Fibroblast of the conjunctiva (primary cell): ENCODE measurements at regions not wholly inside any gene's neighbourhood (a gene's known extent, or its start where the extent isn't known, plus 50 kb on each side); places are given as distances from the start of the nearest gene placed in this dataset.
A peak's percentile ranks its signal among the peaks of the same experiment; 100 is the strongest.
"Not testable (repeated sequence)": the region's sequence is repeated elsewhere in the genome, so short reads cannot be mapped to it uniquely, and the experiment has no call there.

Source experiments
- DNase-seq: peaks from one replicate; pipeline ENCODE4 v3.0.0-alpha.2; 2010; ENCODE audit warnings: low read depth

- DNase-seq = no peak
Observed at GRCh38 chr2:186294248-186294888, 191.7 kb upstream of the ZC3H15 start.

GRCh38 chr2:186299610-186300009 lies 186.4 kb upstream of the ZC3H15 start:
- DNase-seq = no peak

GRCh38 chr2:186302263-186302662 lies 183.8 kb upstream of the ZC3H15 start:
- DNase-seq = no peak

GRCh38 chr2:186303091-186303490 lies 183.0 kb upstream of the ZC3H15 start:
- DNase-seq = no peak

- DNase-seq = no peak
Observed at GRCh38 chr2:186304064-186304463, 182.0 kb upstream of the ZC3H15 start.

GRCh38 chr2:186306754-186307153 lies 179.3 kb upstream of the ZC3H15 start:
- DNase-seq = no peak

DNA sequence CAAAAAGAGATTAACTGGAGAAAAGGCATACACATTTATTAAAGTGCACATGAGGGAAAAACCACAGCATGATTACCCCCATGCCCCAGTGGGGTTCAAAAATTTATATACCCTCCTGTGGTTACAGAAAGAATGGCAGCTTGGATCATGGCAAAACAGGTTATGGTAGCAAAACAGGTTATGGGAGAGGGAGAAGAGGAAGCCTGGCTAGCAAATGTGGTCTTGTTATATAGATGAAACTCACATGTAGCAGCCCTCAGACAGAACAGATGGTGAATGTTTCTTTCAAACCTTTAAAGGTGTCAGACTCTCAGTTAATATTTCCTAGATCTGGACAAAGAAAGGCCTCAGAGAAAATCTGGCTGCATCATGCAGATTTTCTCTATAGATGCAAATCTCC lies 178.2 kb upstream of the ZC3H15 start:
- DNase-seq = no peak

DNA sequence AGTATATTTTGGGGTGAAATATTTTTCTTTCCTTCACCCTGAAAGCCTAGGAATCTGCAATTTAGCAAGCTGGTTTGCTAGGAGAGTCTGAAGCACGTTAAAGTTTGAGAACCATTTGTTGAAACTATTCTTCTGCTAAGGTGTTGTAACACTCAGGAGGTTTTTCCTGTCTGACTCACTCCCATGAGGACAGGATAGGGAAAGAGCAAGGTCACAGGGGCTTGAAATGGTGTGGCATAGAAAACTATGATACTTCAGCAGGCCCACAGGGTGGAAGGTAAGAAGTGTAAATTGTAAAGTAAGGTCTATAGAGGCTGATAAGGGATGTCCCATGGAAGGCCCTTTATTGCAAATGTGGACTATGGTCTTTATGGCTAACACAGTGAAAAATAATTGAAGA lies 177.7 kb upstream of the ZC3H15 start:
- DNase-seq = no peak

- DNase-seq = peak; percentile 13
Observed at GRCh38 chr2:186309901-186310300, 176.2 kb upstream of the ZC3H15 start.

GRCh38 chr2:186319105-186319504 lies 167.0 kb upstream of the ZC3H15 start:
- DNase-seq = no peak

DNA sequence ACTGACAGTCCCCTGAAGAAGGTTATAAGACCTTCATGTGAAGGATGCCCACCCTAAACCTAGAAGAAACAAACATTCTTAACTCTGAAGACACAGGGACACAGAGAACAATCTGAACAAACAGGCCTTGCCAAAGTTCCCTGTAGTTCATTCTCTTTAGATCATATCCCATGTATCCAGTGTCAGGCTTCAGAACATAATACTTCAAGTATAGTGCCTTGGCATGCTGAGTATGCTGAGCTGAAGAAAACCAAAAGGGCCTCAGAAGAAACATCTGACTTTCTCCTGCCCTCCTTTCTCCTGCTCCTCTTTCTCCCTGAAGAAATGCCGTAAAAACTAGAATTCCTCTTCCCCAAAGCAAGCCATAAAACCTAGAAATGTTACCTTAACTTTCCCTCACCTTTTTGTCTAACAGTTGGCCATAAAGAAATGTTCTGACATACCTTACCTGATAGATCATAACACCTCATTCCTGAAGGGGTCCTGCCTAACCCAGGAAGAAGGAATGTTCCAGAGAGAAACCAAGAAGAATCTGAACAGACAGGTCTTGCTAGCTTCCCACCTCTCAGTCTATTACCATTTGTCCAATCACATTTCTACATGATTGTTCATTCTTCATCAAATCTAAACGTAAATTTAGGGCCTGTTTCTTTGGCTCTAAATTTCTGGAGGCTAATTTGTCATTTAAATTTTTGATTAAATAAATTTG lies 160.1 kb upstream of the ZC3H15 start:
- no peak for DNase-seq

DNA sequence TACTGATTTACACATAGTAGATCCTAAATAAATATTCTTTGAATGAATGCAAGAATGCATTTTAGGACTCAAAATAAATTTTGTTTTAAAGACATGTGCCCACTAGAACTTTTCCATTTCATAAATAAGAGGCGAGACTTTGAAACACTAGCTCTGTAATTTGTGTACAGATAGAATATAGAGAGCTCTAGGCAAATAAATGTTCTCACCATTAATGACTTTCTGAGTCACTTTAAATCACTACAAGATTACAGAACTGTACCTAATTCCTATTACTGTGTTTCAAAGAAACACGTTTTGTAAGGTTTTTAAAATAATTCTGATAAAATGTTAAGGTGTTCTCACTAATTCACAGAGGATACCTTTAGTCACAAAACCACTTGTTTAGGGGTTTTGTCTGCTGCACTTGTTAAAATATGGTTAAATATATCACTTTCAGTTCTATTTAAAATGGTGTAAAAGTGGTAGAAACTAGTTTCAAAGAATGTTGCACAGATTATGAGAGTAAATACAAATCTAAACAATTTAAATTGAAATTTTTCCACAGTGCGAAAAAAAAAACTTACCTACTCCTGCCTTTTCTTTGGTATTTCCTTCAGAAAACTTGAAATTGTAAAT lies 158.7 kb upstream of the ZC3H15 start:
- no peak for DNase-seq

GRCh38 chr2:186328838-186329237 lies 157.2 kb upstream of the ZC3H15 start:
- DNase-seq = peak; percentile 40

- no peak for DNase-seq
Observed at GRCh38 chr2:186330050-186330449, 156.0 kb upstream of the ZC3H15 start.

- no peak for DNase-seq
Observed at GRCh38 chr2:186339716-186340115, 146.3 kb upstream of the ZC3H15 start.

DNA sequence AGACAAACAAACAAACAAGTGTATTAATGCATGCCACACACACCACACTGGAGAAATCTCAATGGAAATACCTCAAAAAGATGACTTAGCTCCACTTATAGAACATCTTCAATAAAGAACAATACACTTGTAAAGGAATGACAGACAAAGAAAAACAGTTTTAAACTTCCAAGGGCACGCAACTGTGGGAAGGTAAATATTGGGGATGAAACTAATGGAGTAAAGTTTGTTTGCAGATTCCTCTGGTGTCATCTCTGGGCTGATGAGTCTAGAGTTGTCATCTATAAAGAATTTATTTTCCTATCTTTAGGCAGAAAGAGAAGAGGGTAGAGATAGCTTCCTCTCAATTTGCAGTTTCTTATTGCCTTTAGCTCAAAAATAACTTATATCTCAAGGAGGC lies 144.0 kb upstream of the ZC3H15 start:
- no peak for DNase-seq

GRCh38 chr2:186345745-186346144 lies 140.3 kb upstream of the ZC3H15 start:
- no peak for DNase-seq

- DNase-seq = no peak
Observed at GRCh38 chr2:186346216-186346615, 139.8 kb upstream of the ZC3H15 start.

- no peak for DNase-seq
Observed at GRCh38 chr2:186347472-186347871, 138.6 kb upstream of the ZC3H15 start.

DNA sequence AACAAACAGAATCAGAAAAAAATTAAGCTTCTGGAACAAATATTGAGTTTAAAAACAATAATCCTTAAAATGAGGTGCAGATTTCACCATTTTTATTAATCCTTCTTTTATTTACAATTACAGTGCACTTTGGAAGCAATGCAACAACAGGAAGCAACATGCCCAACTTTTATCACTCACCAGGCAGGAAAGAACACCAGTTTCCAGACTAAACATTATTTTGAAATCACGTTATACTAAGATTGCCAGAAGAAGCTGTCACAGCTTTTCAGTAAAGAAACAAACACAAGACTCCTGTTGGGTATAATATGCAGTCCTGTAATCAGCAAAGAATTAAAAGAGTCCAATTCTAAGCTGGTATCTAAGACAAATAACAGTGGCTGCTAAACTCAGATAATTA lies 137.9 kb upstream of the ZC3H15 start:
- DNase-seq = no peak

GRCh38 chr2:186349508-186349907 lies 136.6 kb upstream of the ZC3H15 start:
- peak; percentile 75 for DNase-seq

GRCh38 chr2:186354160-186354559 lies 131.9 kb upstream of the ZC3H15 start:
- not testable (repeated sequence) for DNase-seq

GRCh38 chr2:186365406-186365805 lies 120.7 kb upstream of the ZC3H15 start:
- no peak for DNase-seq

GRCh38 chr2:186379052-186379451 lies 107.0 kb upstream of the ZC3H15 start:
- no peak for DNase-seq
